ENCODE measurements at regions not wholly inside any gene's neighbourhood (a gene's known extent, or its start where the extent isn't known, plus 50 kb on each side); places are given as distances from the start of the nearest gene placed in this dataset.

- H3K4me3 Mint-ChIP-seq = no peak overlapping the region
- DNase-seq = no peak
Measured at GRCh38 chr20:40890635-40891034, 138.0 kb upstream of the TOP1 start.

GRCh38 chr20:40891351-40891750 lies 137.3 kb upstream of the TOP1 start:
- no peak for TF ChIP-seq CTCF (IDR thresholded peaks at IDR 0.05)
- Mint-ChIP-seq H3K36me3 (ENCODE audit: low read depth) (no peaks in the 10 kb centered on the region), H3K27me3 (ENCODE audit: low read depth, poor library complexity) (peaks cover 4% of the 10 kb centered on the region), H3K9me3 (no peaks in the 10 kb centered on the region), H3K4me1 (peaks cover 50% of the 10 kb centered on the region), H3K4me3 (no peak overlapping the region), H3K27ac (no peak overlapping the region)
- DNase-seq = no peak

More at GRCh38 chr20:40890635-40891034, 138.0 kb upstream of the TOP1 start:
- H3K4me1 Mint-ChIP-seq = peaks cover 43% of the 10 kb centered on the region
- no peaks in the 10 kb centered on the region for H3K36me3 Mint-ChIP-seq (ENCODE audit: low read depth)
- no peak overlapping the region for H3K27ac Mint-ChIP-seq
- TF ChIP-seq CTCF (IDR thresholded peaks at IDR 0.05) = no peak
- H3K9me3 Mint-ChIP-seq = no peaks in the 10 kb centered on the region
- H3K27me3 Mint-ChIP-seq (ENCODE audit: low read depth, poor library complexity) = peaks cover 6% of the 10 kb centered on the region

DNA sequence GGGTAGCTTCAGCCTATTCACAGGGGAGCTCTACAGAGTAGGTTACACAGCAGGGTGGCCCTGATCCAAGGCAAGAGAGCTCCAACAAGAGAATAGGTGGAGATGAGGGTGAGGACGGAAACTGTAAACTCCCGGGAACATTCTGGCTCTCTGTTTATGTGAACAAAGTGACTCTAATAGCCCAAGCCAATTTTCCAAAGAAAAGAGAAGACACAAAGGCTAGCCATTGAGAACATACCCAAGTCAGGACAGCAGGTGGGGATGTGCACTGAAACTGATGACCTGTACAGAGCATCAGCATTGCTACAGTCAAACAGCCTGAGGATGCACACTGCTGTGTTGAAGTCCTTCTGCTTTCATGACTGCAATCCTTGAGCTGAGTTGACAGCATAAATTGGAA lies 136.0 kb upstream of the TOP1 start:
- Mint-ChIP-seq H3K9me3 (no peaks in the 10 kb centered on the region), H3K4me1 (peaks cover 59% of the 10 kb centered on the region), H3K4me3 (no peak overlapping the region), H3K27me3 (ENCODE audit: low read depth, poor library complexity) (peaks cover 5% of the 10 kb centered on the region), H3K36me3 (ENCODE audit: low read depth) (no peaks in the 10 kb centered on the region), H3K27ac (no peak overlapping the region)
- no peak for TF ChIP-seq CTCF (IDR thresholded peaks at IDR 0.05)
- no peak for DNase-seq

- Mint-ChIP-seq H3K4me3 (no peak overlapping the region), H3K27ac (no peak overlapping the region), H3K27me3 (ENCODE audit: low read depth, poor library complexity) (peaks cover 8% of the 10 kb centered on the region), H3K9me3 (no peaks in the 10 kb centered on the region), H3K36me3 (ENCODE audit: low read depth) (no peaks in the 10 kb centered on the region), H3K4me1 (peaks cover 66% of the 10 kb centered on the region)
- DNase-seq = no peak
- TF ChIP-seq CTCF (IDR thresholded peaks at IDR 0.05) = no peak
Measured at GRCh38 chr20:40893610-40894236, 134.9 kb upstream of the TOP1 start.

DNA sequence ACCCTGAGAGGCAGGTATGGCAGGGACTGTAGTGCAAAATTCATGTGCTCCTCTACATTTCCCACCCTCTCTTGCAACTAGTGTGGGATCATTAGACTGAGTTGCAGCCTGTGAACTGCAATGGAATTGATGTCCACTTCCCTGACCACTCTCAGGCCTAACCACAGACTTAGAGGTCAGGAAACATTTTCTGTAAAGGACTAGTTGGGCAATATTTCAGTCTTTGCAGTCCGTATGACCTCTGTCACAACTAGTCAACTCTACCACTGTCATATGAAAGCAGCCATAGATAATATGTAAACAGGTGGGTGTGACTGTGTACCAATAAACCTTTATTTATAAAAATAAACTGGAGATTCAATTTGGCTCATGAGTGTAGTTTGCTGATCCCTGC lies 134.4 kb upstream of the TOP1 start:
- no peaks in the 10 kb centered on the region for H3K36me3 Mint-ChIP-seq (ENCODE audit: low read depth)
- H3K4me3 Mint-ChIP-seq = no peak overlapping the region
- H3K27ac Mint-ChIP-seq = no peak overlapping the region
- no peaks in the 10 kb centered on the region for H3K9me3 Mint-ChIP-seq
- H3K27me3 Mint-ChIP-seq (ENCODE audit: low read depth, poor library complexity) = peaks cover 8% of the 10 kb centered on the region
- TF ChIP-seq CTCF (IDR thresholded peaks at IDR 0.05) = no peak
- no peak for DNase-seq
- peaks cover 63% of the 10 kb centered on the region for H3K4me1 Mint-ChIP-seq

DNA sequence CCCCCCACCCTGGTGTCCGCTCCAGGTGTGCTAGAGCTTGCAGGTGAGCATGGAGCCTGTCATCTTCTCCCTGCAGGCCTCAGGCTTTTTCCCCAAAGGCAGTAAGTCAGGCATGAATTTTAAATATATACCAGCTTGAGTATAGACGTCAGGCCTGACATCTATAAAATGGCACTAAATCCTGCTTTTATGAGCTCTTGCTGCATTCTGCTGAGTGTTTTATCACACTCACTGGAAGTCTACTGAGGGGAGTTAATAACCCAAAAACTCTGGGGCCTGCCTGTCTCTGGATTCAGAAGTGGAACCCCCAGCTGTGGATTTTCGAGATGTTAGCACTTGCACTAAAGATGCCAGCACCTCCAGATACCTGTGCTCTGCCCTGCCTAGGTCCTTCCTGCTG lies 133.4 kb upstream of the TOP1 start:
- no peak for TF ChIP-seq CTCF (IDR thresholded peaks at IDR 0.05)
- H3K9me3 Mint-ChIP-seq = no peaks in the 10 kb centered on the region
- no peaks in the 10 kb centered on the region for H3K36me3 Mint-ChIP-seq (ENCODE audit: low read depth)
- DNase-seq = no peak
- H3K4me1 Mint-ChIP-seq = peaks cover 62% of the 10 kb centered on the region
- no peak overlapping the region for H3K4me3 Mint-ChIP-seq
- H3K27ac Mint-ChIP-seq = no peak overlapping the region
- H3K27me3 Mint-ChIP-seq (ENCODE audit: low read depth, poor library complexity) = peaks cover 8% of the 10 kb centered on the region

All from nephron progenitor cell (in vitro differentiated cells).